ENCODE measurements at regions not wholly inside any gene's neighbourhood (a gene's known extent, or its start where the extent isn't known, plus 50 kb on each side); places are given as distances from the start of the nearest gene placed in this dataset.

DNA sequence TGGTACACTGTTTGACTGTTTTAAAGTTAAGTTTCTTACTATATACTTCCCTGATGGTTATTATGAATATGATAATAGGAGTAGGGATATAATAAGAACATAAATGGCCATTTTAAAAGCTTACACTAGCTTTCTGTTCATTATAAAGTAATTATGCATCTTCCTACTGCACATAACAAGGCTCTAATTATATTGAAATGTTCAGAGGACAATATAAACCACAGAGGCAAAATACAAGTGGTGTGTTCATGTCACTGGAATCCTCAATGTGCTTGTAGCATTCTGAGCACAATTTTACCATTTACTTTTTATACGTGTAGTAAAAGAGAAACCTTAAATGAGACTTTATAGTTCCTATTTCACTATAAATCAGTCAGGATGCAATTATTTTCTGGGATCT lies 268.3 kb downstream of the TMA16 start:
- DNase-seq (ENCODE audit: low read depth), result no peak

DNA sequence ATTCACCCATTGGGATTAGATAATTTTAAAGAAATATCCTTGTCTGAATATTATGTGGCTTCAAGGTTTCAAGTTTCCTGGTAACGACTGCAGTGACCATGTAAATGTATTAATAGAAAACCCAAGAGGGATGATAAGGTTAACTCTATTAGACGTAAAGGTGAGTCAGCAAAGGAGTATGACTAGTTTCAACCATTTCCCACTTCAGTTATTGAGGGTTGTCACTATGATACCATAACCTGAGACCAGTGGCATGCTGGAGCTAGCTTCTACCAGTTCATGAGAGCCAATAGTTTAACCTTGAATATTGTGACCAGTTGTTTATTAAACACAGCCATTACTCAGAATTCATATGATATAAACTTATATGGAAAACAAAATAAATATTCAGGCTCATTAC lies 270.1 kb downstream of the TMA16 start:
- DNase-seq (ENCODE audit: low read depth), result no peak

DNA sequence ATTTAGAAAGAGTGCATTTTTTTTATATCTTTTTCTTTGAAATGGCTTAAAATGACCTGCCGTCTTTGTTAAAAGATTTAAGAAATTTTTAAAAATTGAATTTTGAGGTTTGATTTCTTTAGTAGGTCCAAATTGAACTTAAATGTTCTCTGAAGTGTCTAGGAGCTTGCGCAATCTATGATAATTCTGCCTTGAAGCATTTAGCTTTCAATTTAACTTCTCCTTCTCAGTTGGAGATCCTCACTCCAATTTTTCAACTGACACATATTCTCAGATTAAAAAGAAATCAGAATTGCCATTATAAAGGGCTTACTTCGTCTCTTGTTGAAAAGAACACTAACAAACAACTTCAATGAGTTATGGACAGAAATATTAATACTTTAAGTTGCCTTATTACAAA lies 273.5 kb downstream of the TMA16 start:
- DNase-seq (ENCODE audit: low read depth), result no peak

DNA sequence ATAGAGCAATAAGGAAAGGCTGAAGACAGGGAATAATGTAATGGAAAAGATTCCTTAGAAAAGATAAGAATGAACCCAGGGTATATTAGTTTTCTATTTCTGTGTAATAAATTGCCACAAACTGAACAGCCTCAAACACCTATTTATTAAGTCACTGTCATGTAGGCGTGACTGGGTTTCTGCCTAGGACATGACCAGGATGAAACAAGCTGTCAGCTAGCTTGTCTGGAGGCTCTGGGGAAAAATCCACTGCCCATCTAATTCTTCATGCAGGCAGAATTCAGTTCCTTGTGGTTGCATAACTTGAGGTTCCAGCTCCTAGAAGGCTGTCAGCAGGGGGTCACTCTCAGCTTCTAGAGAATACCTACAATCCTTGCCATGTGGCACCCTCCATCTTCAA lies 277.7 kb downstream of the TMA16 start:
- no peak for DNase-seq (ENCODE audit: low read depth)

DNA sequence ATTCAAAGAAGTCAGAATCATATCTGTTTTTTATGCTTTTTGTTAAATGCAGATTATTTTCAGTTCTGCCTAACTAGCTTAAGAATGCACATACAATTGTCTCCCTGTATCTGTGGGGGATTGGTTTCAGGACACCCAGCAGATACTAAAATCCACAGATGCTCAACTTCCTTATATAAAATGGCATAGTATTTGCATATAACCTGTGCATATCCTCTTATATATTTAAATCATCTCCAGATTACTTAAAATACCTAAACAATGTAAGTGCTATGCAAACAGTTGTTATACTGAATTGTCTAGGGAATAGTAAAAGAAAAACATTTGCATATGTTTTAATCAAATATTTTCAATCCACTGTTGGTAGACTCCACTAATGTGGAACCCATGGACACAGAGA lies 279.4 kb downstream of the TMA16 start:
- no peak for DNase-seq (ENCODE audit: low read depth)

DNA sequence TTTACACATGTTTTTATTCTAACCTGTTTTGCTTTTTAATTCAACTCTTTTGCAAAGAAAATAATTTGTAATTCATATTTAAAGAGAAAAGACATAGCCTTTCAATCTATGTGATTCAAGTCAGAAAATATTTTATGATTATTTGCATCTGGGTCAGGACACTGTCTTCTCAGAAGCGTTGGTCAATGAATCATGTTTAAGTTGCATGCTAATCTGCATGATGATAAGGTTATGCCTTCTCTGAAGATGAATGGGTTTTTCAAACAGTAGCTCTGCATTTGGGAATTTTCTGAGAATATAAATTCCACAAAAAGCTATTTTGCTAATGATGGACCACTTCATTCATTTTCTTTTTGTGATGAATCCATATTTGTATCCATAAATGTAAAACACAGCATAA lies 282.5 kb downstream of the TMA16 start:
- no peak for DNase-seq (ENCODE audit: low read depth)

DNA sequence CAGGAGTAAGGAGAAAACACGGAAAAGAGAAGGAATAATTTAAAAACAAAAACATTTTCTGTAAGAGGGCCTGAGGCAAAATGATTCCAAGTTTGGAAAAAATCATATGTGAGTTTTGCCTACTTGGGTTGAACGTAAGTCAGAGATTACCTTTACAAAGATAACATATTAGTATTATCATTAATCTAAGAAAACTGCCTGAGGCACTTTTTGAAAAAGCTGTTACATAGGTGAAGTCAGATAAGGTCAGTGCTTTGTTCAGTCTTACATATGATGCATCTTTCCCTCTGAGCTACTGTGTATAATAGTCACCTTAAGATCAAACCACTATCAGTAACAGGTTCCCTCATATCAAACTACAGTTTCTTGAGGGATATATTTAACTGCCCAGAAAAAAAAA lies 287.2 kb downstream of the TMA16 start:
- no peak for DNase-seq (ENCODE audit: low read depth)

DNA sequence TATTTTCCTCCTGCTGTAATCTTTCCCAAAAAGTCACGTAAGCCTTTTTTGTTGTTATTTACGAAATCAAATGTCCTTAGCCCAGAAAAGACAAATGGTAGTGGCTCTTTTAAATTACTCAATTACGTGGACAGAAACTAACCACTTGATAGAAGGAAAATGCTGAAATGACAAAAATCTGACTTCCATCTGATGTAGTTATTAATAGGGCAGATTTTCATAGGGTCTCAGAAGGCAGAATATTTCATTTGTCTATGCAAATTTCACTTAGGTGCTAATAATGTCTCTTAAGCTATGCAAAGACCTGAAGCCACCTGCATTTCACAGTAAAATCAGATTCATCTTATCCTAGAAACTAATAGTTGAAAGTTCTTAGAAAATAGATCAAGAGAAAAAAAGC lies 295.7 kb downstream of the TMA16 start:
- DNase-seq (ENCODE audit: low read depth), result no peak

DNA sequence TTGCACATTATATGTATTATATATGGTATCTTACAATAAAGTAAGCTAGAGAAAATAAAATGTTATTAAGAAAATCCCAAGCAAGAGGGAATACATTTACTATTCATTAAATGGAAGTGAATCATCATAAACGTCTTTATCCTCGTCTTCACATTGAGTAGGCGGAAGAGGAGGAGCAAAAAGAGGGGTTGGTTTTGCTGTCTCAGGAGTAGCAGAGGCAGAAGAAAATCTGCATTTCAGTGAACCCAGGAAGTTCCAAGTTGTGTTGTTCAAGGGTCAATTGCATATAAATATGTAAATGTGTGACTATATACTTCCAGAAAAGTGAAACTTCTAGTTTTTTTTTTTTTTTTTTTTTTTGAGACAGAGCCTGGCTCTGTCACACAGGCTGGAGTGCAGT lies 301.4 kb downstream of the TMA16 start:
- no peak for DNase-seq (ENCODE audit: low read depth)

DNA sequence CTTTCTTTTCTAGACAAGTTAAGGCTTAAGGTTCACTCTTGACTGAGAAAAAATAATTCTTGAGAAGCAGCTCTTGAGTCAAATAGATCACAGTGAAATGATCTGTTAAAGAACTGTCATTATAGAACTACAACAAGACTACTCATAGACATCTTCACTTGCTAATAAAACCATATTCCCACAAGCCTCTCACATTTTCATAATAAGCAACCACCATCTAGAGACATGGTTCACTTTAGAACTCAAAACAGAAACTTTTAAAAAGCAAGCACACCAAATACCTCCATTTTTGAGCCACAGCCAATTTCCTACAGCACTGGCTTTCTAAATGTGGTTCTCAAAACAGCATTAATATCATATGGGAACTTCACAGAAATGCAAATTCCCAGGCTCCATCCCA lies 309.5 kb downstream of the TMA16 start:
- DNase-seq (ENCODE audit: low read depth), result no peak

DNA sequence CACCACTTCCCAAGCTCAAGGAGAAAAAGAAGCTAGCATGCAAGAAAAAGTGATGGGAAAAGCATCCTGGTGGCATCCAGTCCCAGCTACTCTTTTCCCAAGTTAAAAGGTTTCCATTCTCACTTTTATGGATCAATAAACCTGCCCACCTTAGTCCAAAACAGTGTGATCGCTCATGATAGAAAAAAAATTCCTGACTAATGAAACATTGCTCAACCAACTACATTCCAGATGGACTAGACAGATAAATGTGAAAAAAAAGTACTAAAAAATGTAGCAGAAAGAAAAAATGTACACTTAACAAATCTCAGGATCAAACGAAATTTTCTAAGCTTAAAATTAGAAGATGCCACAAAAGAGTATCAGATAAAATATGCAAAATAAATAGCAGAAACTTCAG lies 312.2 kb downstream of the TMA16 start:
- DNase-seq (ENCODE audit: low read depth), result no peak

DNA sequence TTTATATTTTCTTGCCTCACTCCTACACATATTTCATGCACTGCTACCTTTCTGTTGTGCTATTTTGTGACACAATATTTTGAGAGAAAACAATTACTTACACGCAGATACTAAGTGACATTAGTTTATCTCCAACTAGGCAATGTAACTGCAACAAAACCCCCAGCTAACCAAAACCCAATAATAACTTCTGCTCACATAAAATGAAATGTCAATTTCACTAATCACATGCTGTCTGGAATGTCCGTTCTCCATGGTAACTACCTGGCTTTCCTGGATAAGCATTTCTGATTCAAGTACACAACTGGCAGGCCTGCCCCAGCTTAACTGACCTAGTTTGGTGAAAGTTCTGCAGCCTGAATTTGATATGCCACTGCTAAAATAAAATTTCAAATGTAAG lies 313.5 kb downstream of the TMA16 start:
- DNase-seq (ENCODE audit: low read depth), result no peak

DNA sequence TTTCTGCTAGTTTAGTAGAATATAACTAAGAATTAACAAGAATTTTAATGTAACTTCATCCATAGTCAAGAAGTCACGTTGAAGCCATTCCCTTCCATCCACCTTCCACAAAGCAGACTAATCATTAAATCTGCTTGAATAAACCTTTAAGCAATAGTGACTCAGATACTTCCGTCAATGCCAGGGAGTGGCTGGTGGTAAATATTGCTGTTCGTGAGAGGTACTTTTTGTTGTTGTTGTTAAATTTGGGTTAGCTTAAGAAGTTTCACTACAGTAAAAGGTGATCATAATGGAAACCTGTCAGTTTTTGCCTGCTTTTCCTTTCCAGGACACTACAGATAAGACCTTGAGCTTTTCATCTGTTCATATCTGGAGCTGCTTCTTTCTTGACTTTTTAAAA lies 316.3 kb downstream of the TMA16 start:
- DNase-seq (ENCODE audit: low read depth), result no peak

DNA sequence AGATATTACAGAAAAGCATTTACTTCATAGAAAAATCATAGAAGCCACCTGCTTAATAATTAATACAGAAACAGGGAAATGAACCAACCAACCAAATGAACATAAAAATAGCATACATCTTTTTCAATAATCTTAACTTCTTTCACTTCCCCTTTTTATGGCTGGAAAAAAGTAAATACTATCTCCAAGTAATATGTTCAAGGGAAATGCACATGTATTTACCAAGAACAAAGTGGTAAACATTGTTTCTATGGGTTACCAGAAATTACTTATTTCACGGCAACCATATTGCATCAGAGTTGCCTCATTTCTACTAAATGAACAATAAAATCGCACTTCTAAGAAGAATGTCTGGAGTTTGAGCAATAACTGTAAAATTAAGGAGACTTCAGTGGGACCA lies 321.3 kb downstream of the TMA16 start:
- DNase-seq (ENCODE audit: low read depth), result no peak

DNA sequence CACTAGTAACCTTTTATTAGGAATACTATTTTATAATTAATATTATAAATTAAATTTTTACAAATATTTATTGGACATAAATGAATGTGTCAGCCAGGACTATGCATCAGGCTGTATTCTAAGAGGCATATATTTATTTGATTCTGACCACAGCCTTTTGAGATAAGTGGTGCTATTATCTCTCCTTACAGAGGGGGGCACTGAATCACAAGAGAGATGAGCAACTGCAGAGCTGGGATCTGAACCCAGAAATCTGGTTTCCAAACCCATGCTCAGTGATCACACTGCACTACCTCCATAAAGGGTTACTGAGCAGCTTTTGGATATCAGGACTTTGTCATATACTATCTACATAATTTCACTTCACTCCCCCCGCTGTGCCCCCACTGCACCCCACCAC lies 322.0 kb downstream of the TMA16 start:
- DNase-seq (ENCODE audit: low read depth), result no peak

DNA sequence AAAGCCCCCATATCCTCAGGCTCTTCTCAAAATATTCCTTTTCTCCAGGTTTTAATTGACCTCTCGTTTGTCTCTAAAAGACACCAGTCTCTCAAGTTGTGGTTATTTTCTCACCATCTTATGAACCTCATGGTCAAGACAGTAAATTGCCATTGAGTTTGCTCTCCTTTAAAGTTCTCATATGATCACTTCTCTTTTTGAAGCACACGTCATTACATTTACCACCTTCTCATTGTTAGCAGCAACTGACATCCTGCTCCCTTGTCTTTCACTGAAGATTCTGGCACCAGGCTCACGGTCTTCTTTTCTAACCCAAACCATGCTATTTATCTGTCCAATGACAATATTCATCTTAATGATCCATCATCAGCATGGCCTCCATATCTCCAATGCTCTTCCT lies 324.2 kb downstream of the TMA16 start:
- DNase-seq (ENCODE audit: low read depth), result no peak

DNA sequence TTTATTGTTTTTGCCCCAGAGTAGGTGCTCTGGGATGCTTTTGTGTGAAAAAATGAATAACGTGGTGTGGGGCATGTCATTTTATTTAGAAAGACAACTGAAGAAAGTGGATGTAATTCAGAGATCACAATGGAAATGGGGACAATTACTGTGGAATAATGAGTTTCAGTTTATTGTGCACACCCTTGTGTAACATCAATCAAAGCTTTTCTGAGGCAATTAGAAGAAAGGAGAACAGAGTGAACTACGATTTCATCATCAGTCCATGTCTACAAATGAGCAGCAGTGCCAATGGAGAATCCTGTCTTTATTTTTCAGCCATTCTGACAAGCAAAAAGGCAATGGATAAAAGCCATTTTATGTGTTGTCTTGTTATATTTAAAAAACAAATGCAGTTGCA lies 339.2 kb downstream of the TMA16 start:
- DNase-seq (ENCODE audit: low read depth), result no peak

DNA sequence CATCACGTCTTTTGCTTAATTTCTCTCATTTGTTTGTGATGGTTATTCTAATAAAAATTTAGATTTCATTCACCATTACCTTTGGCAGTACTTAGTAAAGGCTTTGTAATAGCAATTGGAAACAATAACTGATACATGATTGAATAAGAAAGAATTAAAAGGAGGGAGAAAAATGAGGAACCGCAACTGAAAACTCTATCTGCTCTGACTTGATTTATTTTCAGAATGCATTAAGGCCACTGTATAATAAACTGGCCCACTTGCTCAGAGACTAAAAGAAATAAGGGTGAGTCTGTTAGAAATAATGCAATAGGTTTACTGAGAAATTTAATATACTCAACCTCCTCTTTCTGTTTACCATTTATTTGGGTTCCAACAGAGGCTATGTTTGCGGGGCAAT lies 351.5 kb downstream of the TMA16 start:
- no peak for DNase-seq (ENCODE audit: low read depth)

DNA sequence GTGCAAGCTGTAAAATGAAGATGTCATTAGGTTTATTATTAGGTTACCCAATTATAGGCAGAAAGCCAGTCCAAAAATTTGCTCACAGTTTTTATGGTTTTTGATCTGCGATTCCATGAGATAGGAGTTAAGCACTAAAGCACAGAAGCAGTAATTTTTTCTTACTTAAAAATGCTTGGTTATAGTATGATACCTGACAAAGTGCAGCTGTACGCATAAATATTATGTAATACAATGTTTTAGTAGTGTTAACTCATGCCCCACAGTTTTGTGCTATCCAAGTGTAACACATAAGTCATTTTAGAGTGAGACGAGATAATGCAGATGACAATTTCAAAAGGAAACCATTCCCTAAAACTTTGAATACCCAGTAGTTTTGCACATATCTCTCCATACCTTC lies 357.8 kb downstream of the TMA16 start:
- DNase-seq (ENCODE audit: low read depth), result no peak

DNA sequence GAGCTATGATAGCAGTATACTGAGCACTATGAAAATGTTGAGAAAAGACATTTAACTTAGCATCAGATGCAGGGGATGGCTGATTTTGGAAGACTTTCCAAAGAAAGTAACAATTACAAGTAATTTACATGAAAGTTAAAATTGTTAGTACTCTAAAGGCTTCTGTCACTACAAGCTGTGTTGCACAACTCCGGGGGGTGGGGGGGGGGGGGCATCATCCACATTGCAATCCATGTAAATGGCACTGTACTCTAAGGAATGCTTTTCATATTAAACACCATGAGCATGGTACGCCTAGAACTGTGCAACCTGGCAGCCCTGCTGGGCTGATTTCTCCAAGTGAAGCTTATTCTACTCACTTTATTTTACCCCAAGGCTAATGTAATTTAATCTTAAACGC lies 363.4 kb downstream of the TMA16 start:
- DNase-seq (ENCODE audit: low read depth), result no peak

DNA sequence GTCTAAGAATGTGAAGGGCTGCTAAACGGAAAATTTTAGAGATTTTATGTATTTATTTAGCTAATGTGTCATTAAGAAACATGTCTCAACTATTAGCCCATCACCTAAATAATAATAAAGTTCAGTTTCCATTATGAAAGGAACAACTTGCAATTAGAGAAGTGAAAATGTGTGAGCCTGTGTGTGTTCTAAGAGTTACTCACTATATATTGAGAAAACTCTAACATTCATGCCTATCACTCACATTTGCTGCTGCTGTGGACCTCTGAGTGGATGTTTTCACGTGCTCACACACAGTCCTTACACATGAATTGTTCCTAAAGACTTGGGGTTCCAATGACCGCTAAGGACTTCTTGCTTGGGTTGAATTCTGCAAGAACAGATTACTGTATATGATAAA lies 364.0 kb downstream of the TMA16 start:
- no peak for DNase-seq (ENCODE audit: low read depth)

DNA sequence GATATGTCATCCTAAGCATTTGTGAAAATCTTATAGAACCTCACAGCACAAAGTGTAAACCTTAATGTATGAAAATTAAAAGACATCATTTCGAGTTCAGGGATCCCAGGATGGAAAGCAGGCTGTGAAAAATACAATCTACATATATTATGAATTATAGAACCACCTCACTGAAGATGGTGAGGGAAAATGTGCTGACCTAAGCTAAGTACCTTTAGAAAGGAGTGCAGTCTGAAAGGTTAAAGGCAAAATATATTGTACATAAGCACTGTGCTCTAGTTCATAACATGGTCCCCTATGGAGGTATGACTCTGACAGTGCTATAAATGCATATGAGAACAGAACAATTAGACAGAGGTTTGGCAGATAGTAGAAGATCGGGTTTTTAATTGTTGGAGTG lies 368.6 kb downstream of the TMA16 start:
- no peak for DNase-seq (ENCODE audit: low read depth)

DNA sequence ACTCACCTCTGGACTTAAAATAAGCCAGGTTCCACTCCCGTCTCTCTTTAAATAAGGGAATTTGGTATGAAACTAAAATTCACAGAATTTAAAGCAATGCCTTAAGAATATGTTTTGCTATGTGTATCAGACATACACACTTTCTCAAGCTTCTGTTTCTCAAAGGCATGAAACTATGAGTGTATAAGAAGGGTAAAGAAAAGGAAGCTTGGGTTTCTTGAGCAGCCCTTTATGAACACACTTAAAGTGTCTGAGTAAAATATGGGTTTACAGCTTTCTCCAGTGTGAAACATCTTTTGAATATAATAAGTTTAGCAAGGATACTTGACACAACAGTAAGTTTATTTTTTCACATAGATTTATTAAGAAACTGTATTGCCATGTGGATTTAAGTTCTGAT lies 370.5 kb downstream of the TMA16 start:
- DNase-seq (ENCODE audit: low read depth), result no peak

DNA sequence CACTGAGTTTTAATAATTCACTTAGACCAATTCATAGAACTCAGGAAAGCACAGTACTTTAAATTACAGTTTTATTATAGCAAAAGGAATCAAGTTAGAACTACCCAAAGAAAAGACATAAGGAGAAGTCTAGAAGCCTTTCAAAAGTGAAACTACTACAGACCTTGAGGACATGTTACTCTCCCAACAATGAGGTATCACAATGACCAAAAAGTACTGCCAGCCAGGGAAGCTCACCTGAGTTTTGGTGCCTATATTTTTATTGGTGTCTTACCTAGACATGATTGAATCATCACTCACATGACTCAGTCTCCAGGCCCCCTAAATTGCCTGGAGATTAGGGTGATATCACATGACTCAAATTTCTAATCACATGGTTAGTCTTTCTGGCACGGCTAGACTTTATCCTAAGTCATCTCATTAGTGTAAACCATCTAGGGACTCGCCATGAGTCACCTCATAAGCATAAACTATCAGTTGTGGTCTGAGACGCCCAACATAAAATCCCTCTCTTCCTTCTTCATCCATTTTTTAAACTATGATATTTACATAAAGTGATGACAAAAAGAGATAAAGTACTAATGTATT lies 372.3 kb downstream of the TMA16 start:
- DNase-seq (ENCODE audit: low read depth), result no peak

DNA sequence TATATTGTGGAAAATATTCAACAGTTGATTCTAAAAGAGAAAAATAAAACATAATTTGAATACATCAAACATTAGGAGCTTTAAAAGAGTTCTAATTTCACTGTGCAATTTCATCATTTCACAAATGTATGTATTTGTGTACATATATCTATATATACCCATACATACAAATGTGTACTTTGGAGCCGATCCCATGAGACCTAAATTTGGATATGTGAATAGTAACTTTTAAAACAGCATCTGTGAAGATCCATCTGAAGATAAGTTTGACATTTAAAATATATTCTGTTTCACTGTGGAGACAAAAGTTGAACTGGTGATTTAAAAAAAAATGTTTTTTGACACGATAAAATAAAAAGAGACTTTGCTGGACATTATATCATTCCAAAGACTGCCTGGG lies 374.0 kb downstream of the TMA16 start:
- DNase-seq (ENCODE audit: low read depth), result no peak
